ENCODE measurements at regions not wholly inside any gene's neighbourhood (a gene's known extent, or its start where the extent isn't known, plus 50 kb on each side); places are given as distances from the start of the nearest gene placed in this dataset.
A peak's percentile ranks its signal among the peaks of the same experiment; 100 is the strongest.

DNA sequence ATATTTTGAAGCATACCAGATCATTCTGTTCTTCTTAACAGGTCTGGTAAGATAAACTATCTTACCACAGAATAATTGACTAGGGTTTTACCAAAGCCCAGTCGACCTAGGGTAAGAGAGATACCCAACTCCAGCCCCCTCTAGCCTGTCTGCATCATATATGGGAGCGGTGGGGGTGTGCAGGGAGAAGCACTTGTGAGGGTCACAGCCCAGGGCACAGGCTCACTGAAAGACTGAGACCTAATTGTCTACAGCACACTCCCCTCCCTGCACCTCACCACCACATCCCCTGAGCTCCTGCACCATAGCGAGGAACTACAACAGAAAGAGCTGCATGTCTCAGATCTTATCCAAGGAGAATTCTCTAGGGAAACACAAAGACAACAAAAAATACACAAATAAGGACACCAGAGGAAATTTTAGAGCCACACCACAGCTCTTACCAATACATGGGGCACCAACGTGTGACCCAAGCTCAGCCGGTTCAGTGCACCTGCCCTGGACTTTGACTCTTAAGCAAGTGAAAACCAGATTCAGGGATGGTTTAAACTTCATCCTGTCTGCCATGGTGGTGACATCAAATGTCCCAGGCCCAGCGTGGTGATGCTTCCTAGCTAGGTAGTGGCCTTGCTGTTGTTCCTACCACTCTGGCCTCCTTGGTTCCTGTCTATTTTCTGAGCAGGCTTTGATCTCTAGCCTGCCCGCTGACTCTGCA is 150.8 kb downstream of the HERPUD2 start:
- no peaks in the 10 kb centered on the region for H3K9me3 ChIP-seq (ENCODE audit: control insufficient read depth in 2 of 3, insufficient read depth in 1 of 3, low read length in 3 of 3)
- no peak for FAIRE-seq

DNA sequence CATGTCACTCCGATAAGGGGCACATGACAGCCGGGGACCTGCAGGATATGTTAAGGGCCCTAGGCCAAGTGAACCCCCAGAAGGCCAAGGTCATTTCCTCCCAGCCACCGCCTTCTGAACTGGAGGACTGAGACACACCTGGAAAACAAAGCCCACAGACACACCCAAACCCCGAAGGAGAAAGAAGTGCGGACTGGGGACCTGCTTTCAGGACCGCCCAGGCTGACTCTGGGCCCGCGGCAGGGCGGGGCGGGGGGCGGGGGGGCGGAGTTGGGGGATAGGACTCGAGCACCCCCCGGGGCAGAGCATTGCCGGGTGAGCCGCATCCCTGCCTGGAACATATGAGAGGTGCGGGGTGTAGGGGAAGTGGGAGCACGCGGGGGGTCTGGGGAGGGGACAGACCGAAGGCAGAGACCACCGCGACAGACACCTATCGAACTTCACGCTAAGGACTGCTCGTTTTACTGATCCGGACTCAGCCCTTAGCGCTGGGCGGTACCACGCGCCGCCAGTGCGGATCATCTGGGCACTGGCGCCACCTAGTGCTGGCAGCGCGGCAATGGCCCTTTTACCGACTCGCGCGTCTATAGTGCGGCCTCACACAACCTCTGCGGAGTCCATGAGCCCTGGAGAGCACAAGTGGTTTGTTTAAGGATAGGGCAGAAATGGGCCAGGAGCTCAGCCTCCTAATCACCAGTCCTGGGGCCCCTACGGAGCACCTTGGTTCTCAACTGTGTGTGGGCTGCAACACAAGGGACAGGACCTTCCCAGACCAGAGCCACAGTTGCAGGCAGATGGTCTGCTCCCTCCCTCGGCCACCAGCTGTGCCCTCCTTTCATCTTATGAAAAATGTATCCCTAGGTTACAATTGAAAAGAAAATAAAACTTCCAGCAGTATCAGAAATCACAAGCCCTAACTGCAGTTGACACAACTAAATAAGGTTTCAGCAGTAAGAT is 157.6 kb downstream of the HERPUD2 start:
- Histone ChIP-seq H3K27ac (ENCODE audit: low read depth in 2 of 2, low read length in 2 of 2) (no peak overlapping the region), H3K27me3 (ENCODE audit: control insufficient read depth, insufficient read depth, low read length) (no peaks in the 10 kb centered on the region), H3K36me3 (ENCODE audit: control insufficient read depth in 2 of 3, insufficient read depth in 3 of 3, low read length in 3 of 3) (no peaks in the 10 kb centered on the region), H3K9ac (ENCODE audit: low read length in 3 of 3) (peak overlapping the region in 1 of 3 donors; percentile 26), H3K9me3 (ENCODE audit: control insufficient read depth in 2 of 3, insufficient read depth in 1 of 3, low read length in 3 of 3) (no peaks in the 10 kb centered on the region), H3K4me1 (ENCODE audit: control insufficient read depth in 2 of 3, insufficient read depth in 2 of 3, low read depth in 1 of 3, low read length in 3 of 3) (no peaks in the 10 kb centered on the region), H3K4me3 (ENCODE audit: low read length in 3 of 3) (peak overlapping the region in 1 of 3 donors; percentile 23)
- FAIRE-seq (no peak), DNase-seq (peak; percentile 72 to 89 (median 80))
- TF ChIP-seq, protein P1, sequence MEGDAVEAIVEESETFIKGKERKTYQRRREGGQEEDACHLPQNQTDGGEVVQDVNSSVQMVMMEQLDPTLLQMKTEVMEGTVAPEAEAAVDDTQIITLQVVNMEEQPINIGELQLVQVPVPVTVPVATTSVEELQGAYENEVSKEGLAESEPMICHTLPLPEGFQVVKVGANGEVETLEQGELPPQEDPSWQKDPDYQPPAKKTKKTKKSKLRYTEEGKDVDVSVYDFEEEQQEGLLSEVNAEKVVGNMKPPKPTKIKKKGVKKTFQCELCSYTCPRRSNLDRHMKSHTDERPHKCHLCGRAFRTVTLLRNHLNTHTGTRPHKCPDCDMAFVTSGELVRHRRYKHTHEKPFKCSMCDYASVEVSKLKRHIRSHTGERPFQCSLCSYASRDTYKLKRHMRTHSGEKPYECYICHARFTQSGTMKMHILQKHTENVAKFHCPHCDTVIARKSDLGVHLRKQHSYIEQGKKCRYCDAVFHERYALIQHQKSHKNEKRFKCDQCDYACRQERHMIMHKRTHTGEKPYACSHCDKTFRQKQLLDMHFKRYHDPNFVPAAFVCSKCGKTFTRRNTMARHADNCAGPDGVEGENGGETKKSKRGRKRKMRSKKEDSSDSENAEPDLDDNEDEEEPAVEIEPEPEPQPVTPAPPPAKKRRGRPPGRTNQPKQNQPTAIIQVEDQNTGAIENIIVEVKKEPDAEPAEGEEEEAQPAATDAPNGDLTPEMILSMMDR (IDR thresholded peaks at IDR 0.05; ENCODE audit: borderline replicate concordance, extremely low read depth, insufficient read depth), result peak; percentile 94
- intact Hi-C loops (cut with DNase I), result no loop called here

More for the DNA sequence above, 150.8 kb downstream of the HERPUD2 start:
- Histone ChIP-seq H3K27me3 (ENCODE audit: control insufficient read depth, insufficient read depth, low read length) (no peaks in the 10 kb centered on the region), H3K4me1 (ENCODE audit: control insufficient read depth in 2 of 3, insufficient read depth in 2 of 3, low read depth in 1 of 3, low read length in 3 of 3) (no peaks in the 10 kb centered on the region), H3K36me3 (ENCODE audit: control insufficient read depth in 2 of 3, insufficient read depth in 3 of 3, low read length in 3 of 3) (no peaks in the 10 kb centered on the region), H3K4me3 (ENCODE audit: low read length in 3 of 3) (no peak overlapping the region), H3K9ac (ENCODE audit: low read length in 3 of 3) (no peak overlapping the region), H3K27ac (ENCODE audit: low read depth in 2 of 2, low read length in 2 of 2) (no peak overlapping the region)
- intact Hi-C loops (cut with DNase I), result no loop called here
- no peak for DNase-seq
- TF ChIP-seq, protein P1 (IDR thresholded peaks at IDR 0.05; ENCODE audit: borderline replicate concordance, extremely low read depth, insufficient read depth), result no peak

- TF ChIP-seq, protein P1 (IDR thresholded peaks at IDR 0.05; ENCODE audit: borderline replicate concordance, extremely low read depth, insufficient read depth), result no peak
- H3K36me3 ChIP-seq (ENCODE audit: control insufficient read depth in 2 of 3, insufficient read depth in 3 of 3, low read length in 3 of 3), result no peaks in the 10 kb centered on the region
- intact Hi-C loops (cut with DNase I), result no loop called here
- no peaks in the 10 kb centered on the region for H3K27me3 ChIP-seq (ENCODE audit: control insufficient read depth, insufficient read depth, low read length)
- FAIRE-seq, result no peak
- H3K9me3 ChIP-seq (ENCODE audit: control insufficient read depth in 2 of 3, insufficient read depth in 1 of 3, low read length in 3 of 3), result no peaks in the 10 kb centered on the region
- no peak overlapping the region for H3K9ac ChIP-seq (ENCODE audit: low read length in 3 of 3)
- no peak overlapping the region for H3K27ac ChIP-seq (ENCODE audit: low read depth in 2 of 2, low read length in 2 of 2)
- H3K4me3 ChIP-seq (ENCODE audit: low read length in 3 of 3), result no peak overlapping the region
- DNase-seq, result no peak
- no peaks in the 10 kb centered on the region for H3K4me1 ChIP-seq (ENCODE audit: control insufficient read depth in 2 of 3, insufficient read depth in 2 of 3, low read depth in 1 of 3, low read length in 3 of 3)
These were observed 158.5 kb downstream of the HERPUD2 start for GRCh38 chr7:35536396-35536826.
